ENCODE measurements at regions not wholly inside any gene's neighbourhood (a gene's known extent, or its start where the extent isn't known, plus 50 kb on each side); places are given as distances from the start of the nearest gene placed in this dataset.

DNA sequence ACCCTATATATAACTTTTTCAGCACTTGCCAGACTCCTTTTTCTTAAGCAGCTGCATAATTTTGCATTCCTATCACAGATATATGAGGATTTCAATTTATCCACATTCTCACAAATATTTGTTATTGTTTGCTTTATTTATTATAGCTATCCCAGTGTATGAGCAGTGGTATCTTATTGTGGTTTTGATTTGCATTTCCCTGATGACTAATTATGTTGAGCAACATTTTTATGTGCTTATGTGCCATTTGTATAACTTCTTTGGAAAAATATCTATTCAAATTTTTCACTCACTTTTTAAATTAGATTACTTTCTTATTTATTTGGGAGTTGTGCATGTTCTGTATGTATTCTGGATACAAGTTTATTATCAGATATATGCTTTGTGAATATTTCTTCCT is 361.9 kb downstream of the KCTD8 start:
- TF ChIP-seq, protein P1, sequence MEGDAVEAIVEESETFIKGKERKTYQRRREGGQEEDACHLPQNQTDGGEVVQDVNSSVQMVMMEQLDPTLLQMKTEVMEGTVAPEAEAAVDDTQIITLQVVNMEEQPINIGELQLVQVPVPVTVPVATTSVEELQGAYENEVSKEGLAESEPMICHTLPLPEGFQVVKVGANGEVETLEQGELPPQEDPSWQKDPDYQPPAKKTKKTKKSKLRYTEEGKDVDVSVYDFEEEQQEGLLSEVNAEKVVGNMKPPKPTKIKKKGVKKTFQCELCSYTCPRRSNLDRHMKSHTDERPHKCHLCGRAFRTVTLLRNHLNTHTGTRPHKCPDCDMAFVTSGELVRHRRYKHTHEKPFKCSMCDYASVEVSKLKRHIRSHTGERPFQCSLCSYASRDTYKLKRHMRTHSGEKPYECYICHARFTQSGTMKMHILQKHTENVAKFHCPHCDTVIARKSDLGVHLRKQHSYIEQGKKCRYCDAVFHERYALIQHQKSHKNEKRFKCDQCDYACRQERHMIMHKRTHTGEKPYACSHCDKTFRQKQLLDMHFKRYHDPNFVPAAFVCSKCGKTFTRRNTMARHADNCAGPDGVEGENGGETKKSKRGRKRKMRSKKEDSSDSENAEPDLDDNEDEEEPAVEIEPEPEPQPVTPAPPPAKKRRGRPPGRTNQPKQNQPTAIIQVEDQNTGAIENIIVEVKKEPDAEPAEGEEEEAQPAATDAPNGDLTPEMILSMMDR (IDR thresholded peaks at IDR 0.05 in 8 of 11, conservative IDR thresholded peaks at IDR 0.05 in 3 of 11), result no peak
- TF ChIP-seq POLR2A (IDR thresholded peaks at IDR 0.05), result no peak
